HCT116 (cell line): ENCODE measurements at regions not wholly inside any gene's neighbourhood (a gene's known extent, or its start where the extent isn't known, plus 50 kb on each side); places are given as distances from the start of the nearest gene placed in this dataset.

Source experiments
- ATAC-seq: fragments of 200-7000 bp; cut with Tn5 transposase; 2 replicates; pipeline ENCODE4 v1.9.1; 2020; ENCODE audit warnings: mild to moderate bottlenecking, moderate library complexity
- BruUV-seq: library from RNA; stranded (reverse); fragments of 400-500 nt; replicated peaks from 2 replicates; lab custom pipeline; 2021; lab: Mats Ljungman, UMichigan
- CTCF ChIA-PET: fragments of 300-600 bp; sonication (Branson Sonifier 250); formaldehyde crosslinking; loops from one replicate; lab custom pipeline; 2021; ENCODE audit warnings: antibody characterized with exemption; lab: Charles Lee
- POLR2A ChIA-PET: fragments of 300-600, 350-600 bp; sonication (Branson Sonifier 250); formaldehyde crosslinking; loops from one replicate; lab custom pipeline; 2021; ENCODE audit warnings: antibody characterized with exemption; lab: Charles Lee
- RAD21 ChIA-PET, 2 experiments: fragments of 300-600 bp; sonication (Branson Sonifier 250); formaldehyde crosslinking; loops; one replicate each; lab custom pipeline; 2023; ENCODE audit warnings: low total read pairs in 2 of 2; ENCODE audit not compliant: uncharacterized antibody in 2 of 2, unreplicated experiment in 2 of 2, low non-redundant PET in 1 of 2; lab: Charles Lee
- DNase-seq: peaks from one replicate; pipeline ENCODE4 v3.0.0-alpha.2; 2010; ENCODE audit warnings: low read depth, low spot score
- H2AFZ ChIP-seq: fragments of 200-600 bp; shearing (Covaris generic), sonication (generic); 2 replicates; pipeline ENCODE4 v1.6.1; 2017; ENCODE audit warnings: low read depth, mixed run types, mixed read lengths, antibody characterized with exemption, low read length; ENCODE audit not compliant: poor library complexity, severe bottlenecking
- H3K27ac ChIP-seq: 2 replicates; pipeline ENCODE4 v1.5.1; 2012; ENCODE audit warnings: low read depth, low read length
- H3K27me3 ChIP-seq: fragments of 200-600 bp; sonication (generic); 2 replicates; pipeline ENCODE4 v1.6.1; 2016; ENCODE audit warnings: mixed run types, low read length, mixed read lengths; ENCODE audit not compliant: insufficient read depth
- H3K36me3 ChIP-seq, 2 experiments: fragments of 200-500 bp in 1 of 2; fragments of 200-600 bp in 1 of 2; sonication (Bioruptor generic) in 1 of 2; sonication (generic) in 1 of 2; 2 replicates each; pipeline versions ENCODE4 v1.5.1 to v1.6.1; 2014 to 2016; ENCODE audit warnings: low read length in 2 of 2, inconsistent platforms in 1 of 2, mixed read lengths in 1 of 2, mixed run types in 1 of 2; ENCODE audit not compliant: insufficient read depth in 2 of 2, control insufficient read depth in 1 of 2
- H3K4me1 ChIP-seq, 2 experiments: fragments of 200-600 bp in 1 of 2; sonication (generic) in 1 of 2; 2 replicates each; pipeline versions ENCODE4 v1.5.1 to v1.6.1; 2012 to 2017; ENCODE audit warnings: low read length in 2 of 2, inconsistent platforms in 1 of 2, mild to moderate bottlenecking in 1 of 2, mixed read lengths in 1 of 2, mixed run types in 1 of 2, moderate library complexity in 1 of 2; ENCODE audit not compliant: insufficient read depth in 2 of 2, control insufficient read depth in 1 of 2
- H3K4me2 ChIP-seq: fragments of 200-600 bp; sonication (generic); 2 replicates; pipeline ENCODE4 v1.6.1; 2017; ENCODE audit warnings: mixed run types, low read length, mixed read lengths
- H3K4me3 ChIP-seq, 2 experiments: fragments of 200-600 bp in 1 of 2; sonication (generic) in 1 of 2; replicated peaks in 1 of 2; 2 replicates each; pipeline ENCODE4 v1.5.1; 2011 to 2016; ENCODE audit warnings: low read length in 2 of 2, control low read depth in 1 of 2, low read depth in 1 of 2, mild to moderate bottlenecking in 1 of 2, mixed read lengths in 1 of 2, mixed run types in 1 of 2
- H3K79me2 ChIP-seq: fragments of 200-600 bp; sonication (generic); 2 replicates; pipeline ENCODE4 v1.6.1; 2017; ENCODE audit warnings: mild to moderate bottlenecking, mixed run types, low read length, moderate library complexity, mixed read lengths; ENCODE audit not compliant: insufficient read depth
- H3K9ac ChIP-seq: fragments of 200-600 bp; sonication (generic); 2 replicates; pipeline ENCODE4 v1.6.1; 2016; ENCODE audit warnings: low read length, mixed read lengths
- H3K9me2 ChIP-seq: fragments of 200-600 bp; sonication (generic), shearing (Covaris generic); 2 replicates; pipeline ENCODE4 v1.6.1; 2017; ENCODE audit warnings: mixed run types, mild to moderate bottlenecking, moderate library complexity; ENCODE audit not compliant: insufficient read depth
- H3K9me3 ChIP-seq, 2 experiments: fragments of 200-500 bp in 1 of 2; fragments of 200-600 bp in 1 of 2; sonication (Bioruptor generic) in 1 of 2; sonication (generic) in 1 of 2; 2 replicates each; pipeline ENCODE4 v1.6.1; 2014 to 2017; ENCODE audit warnings: low read length in 2 of 2, mixed read lengths in 2 of 2, inconsistent platforms in 1 of 2, low read depth in 1 of 2, mild to moderate bottlenecking in 1 of 2, mixed run types in 1 of 2, moderate library complexity in 1 of 2; ENCODE audit not compliant: control insufficient read depth in 1 of 2, insufficient read depth in 1 of 2
- H4K20me1 ChIP-seq: fragments of 200-600 bp; sonication (generic), shearing (Covaris generic); 2 replicates; pipeline ENCODE4 v1.6.1; 2017; ENCODE audit warnings: mixed run types, mild to moderate bottlenecking, moderate library complexity; ENCODE audit not compliant: insufficient read depth
- ATF3 ChIP-seq: IDR thresholded peaks from 2 replicates; pipeline ENCODE4 v1.6.1; 2012
- CBX3 ChIP-seq: IDR thresholded peaks from 2 replicates; pipeline ENCODE4 v1.6.1; 2012; ENCODE audit warnings: low read depth
- CEBPB ChIP-seq: IDR thresholded peaks from 2 replicates; pipeline ENCODE4 v1.6.1; 2012; ENCODE audit warnings: low read depth
- ELF1 ChIP-seq: IDR thresholded peaks from 2 replicates; pipeline ENCODE4 v1.6.1; 2012; ENCODE audit warnings: low read depth, borderline replicate concordance
- EZH2 ChIP-seq: fragments of 200-600 bp; sonication (generic); IDR thresholded peaks from 2 replicates; pipeline ENCODE4 v1.6.1; 2017; ENCODE audit warnings: antibody characterized with exemption, mixed run types
- EZH2phosphoT487 ChIP-seq: fragments of 200-600 bp; IDR thresholded peaks from 2 replicates; pipeline ENCODE4 v1.6.1; 2018; ENCODE audit warnings: antibody characterized with exemption, borderline replicate concordance
- FOSL1 ChIP-seq: IDR thresholded peaks from 2 replicates; pipeline ENCODE4 v1.6.1; 2012; ENCODE audit warnings: low read depth
- JUND ChIP-seq: IDR thresholded peaks from 2 replicates; pipeline ENCODE4 v1.6.1; 2012
- MAX ChIP-seq: IDR thresholded peaks from 2 replicates; pipeline ENCODE4 v1.6.1; 2012
- POLR2A ChIP-seq: IDR thresholded peaks from 2 replicates; pipeline ENCODE4 v1.7.0; 2011; ENCODE audit warnings: borderline replicate concordance; ENCODE audit not compliant: insufficient read depth, insufficient read length; ENCODE audit errors: extremely low read depth
- POLR2AphosphoS5 ChIP-seq: IDR thresholded peaks from 2 replicates; pipeline ENCODE4 v1.6.1; 2011; ENCODE audit warnings: mild to moderate bottlenecking, low read depth, low read length, moderate library complexity
- RAD21 ChIP-seq: IDR thresholded peaks from 2 replicates; pipeline ENCODE4 v1.6.1; 2012; ENCODE audit warnings: low read depth, mild to moderate bottlenecking
- SIN3A ChIP-seq: IDR thresholded peaks from 2 replicates; pipeline ENCODE4 v1.6.1; 2012; ENCODE audit warnings: low read depth
- SP1 ChIP-seq: IDR thresholded peaks from 2 replicates; pipeline ENCODE4 v1.6.1; 2012; ENCODE audit warnings: low read depth
- SRF ChIP-seq: IDR thresholded peaks from 2 replicates; pipeline ENCODE4 v1.6.1; 2012; ENCODE audit warnings: low read depth
- TCF7L2 ChIP-seq: IDR thresholded peaks from 2 replicates; pipeline ENCODE4 v1.7.0; 2011; ENCODE audit warnings: borderline replicate concordance, inconsistent platforms; ENCODE audit not compliant: insufficient read depth, insufficient read length; ENCODE audit errors: extremely low read depth
- YY1 ChIP-seq: IDR thresholded peaks from 2 replicates; pipeline ENCODE4 v1.6.1; 2011; ENCODE audit warnings: low read length, low read depth, moderate library complexity, mild to moderate bottlenecking; ENCODE audit not compliant: insufficient replicate concordance; ENCODE audit errors: extremely low read depth
- ZBTB33 ChIP-seq: IDR thresholded peaks from 2 replicates; pipeline ENCODE4 v1.6.1; 2011; ENCODE audit warnings: mild to moderate bottlenecking, low read length, moderate library complexity; ENCODE audit not compliant: insufficient replicate concordance; ENCODE audit errors: extremely low read depth
- ZFX ChIP-seq: fragments of 450-650 bp; IDR thresholded peaks from 2 replicates; pipeline ENCODE4 v1.6.1; 2017
- ZNF274 ChIP-seq: fragments of 200-500 bp; sonication (Bioruptor generic); IDR thresholded peaks from 2 replicates; pipeline ENCODE4 v1.6.1; 2014; ENCODE audit warnings: mild to moderate bottlenecking, low read depth, low read length, inconsistent platforms
- intact Hi-C: fragments of 100-400 bp; cut with micrococcal nuclease; formaldehyde crosslinking; loops from 2 replicates; pipeline ENCODE4 v1.10.0; 2022

- no peak for TF ChIP-seq RAD21
- no peak for TF ChIP-seq ZNF274
- no peak for TF ChIP-seq ATF3
- no peak for TF ChIP-seq CEBPB
- no peak for TF ChIP-seq CBX3
- no peak for TF ChIP-seq POLR2A
- TF ChIP-seq SRF = no peak
Observed at GRCh38 chr12:34363050-34363673, 340.9 kb downstream of the ALG10 start (continued).

DNA sequence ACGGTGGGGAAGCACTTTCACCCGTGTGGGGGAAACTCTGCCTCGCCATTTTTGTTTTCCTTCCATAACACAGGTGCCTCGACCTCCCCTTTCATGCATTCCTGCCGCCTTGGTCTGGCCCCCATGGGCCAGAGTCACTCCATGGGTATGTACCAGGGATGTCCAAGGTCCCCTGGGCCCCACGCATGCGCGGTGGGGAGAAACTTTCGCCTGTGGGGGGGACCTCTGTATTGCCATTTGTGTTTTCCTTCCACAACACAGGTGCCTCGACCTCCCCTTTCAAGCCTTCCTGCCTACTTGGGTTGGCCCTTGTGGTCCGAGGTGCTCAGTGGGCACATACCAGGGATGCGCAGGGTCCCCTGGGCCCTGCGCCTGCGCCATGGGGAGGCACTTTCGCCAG lies 345.8 kb downstream of the ALG10 start:
- Histone ChIP-seq H3K4me2 (no peak overlapping the region), H3K9me3 (no peaks in the 10 kb centered on the region), H3K27me3 (no peaks in the 10 kb centered on the region), H3K27ac (no peak overlapping the region), H3K9me2 (no peaks in the 10 kb centered on the region), H2AFZ (no peak overlapping the region), H4K20me1 (no peaks in the 10 kb centered on the region), H3K36me3 (no peaks in the 10 kb centered on the region), H3K9ac (no peak overlapping the region), H3K4me3 (no peak overlapping the region), H3K79me2 (no peaks in the 10 kb centered on the region), H3K4me1 (no peaks in the 10 kb centered on the region)
- BruUV-seq = no TSS peak
- ChIA-PET RAD21 (no interaction called here), POLR2A (no interaction called here), CTCF (no interaction called here)
- intact Hi-C loops = no loop called here
- DNase-seq = no peak
- TF ChIP-seq CBX3 (no peak), SP1 (no peak), POLR2A (no peak), ZBTB33 (no peak), ATF3 (no peak), FOSL1 (no peak), YY1 (no peak), EZH2phosphoT487 (no peak), JUND (no peak), SRF (no peak), MAX (no peak), ZNF274 (no peak), ELF1 (no peak), ZFX (no peak), RAD21 (no peak), EZH2 (no peak), POLR2AphosphoS5 (no peak), SIN3A (no peak), TCF7L2 (no peak)
- ATAC-seq = no peak
